ENCODE measurements at regions not wholly inside any gene's neighbourhood (a gene's known extent, or its start where the extent isn't known, plus 50 kb on each side); places are given as distances from the start of the nearest gene placed in this dataset.

- ATAC-seq (ENCODE audit: insufficient read depth, low read depth): no peak
- Histone ChIP-seq H3K79me2 (ENCODE audit: insufficient read depth, low read length) (no peaks in the 10 kb centered on the region), H3K4me3 (ENCODE audit: low read depth in 1 of 2, low read length in 2 of 2) (no peak overlapping the region)
Observed at GRCh38 chr18:77935342-77935741, 685.7 kb downstream of the GALR1 start.

GRCh38 chr18:77940566-77940965, 690.9 kb downstream of the GALR1 start:
- no peak overlapping the region for H3K4me3 ChIP-seq (ENCODE audit: low read depth in 1 of 2, low read length in 2 of 2)
- H3K79me2 ChIP-seq (ENCODE audit: insufficient read depth, low read length): no peaks in the 10 kb centered on the region
- no peaks in the 10 kb centered on the region for H3K4me1 ChIP-seq (ENCODE audit: insufficient read depth, low read length)
- no peak overlapping the region for H3K4me2 ChIP-seq (ENCODE audit: insufficient read depth, low read length)
- TF ChIP-seq CTCF (IDR thresholded peaks at IDR 0.05; ENCODE audit: borderline replicate concordance, extremely low read depth, low read length, poor library complexity, severe bottlenecking) (no peak), EZH2 (IDR thresholded peaks at IDR 0.05; ENCODE audit: borderline replicate concordance, low read depth, low read length, severe bottlenecking) (no peak)
- H4K20me1 ChIP-seq (ENCODE audit: insufficient read depth, low read length): no peaks in the 10 kb centered on the region
- H3K27ac ChIP-seq (ENCODE audit: low read length): no peak overlapping the region
- DNase-seq: no peak
- no peak overlapping the region for H2AFZ ChIP-seq (ENCODE audit: low read depth, low read length)
- no peak overlapping the region for H3K9ac ChIP-seq (ENCODE audit: low read depth, low read length)
- ATAC-seq (ENCODE audit: insufficient read depth, low read depth): no peak
- no peaks in the 10 kb centered on the region for H3K27me3 ChIP-seq (ENCODE audit: insufficient read depth, low read length, poor library complexity)
- no peaks in the 10 kb centered on the region for H3K9me3 ChIP-seq (ENCODE audit: insufficient read depth, low read length, severe bottlenecking)
- H3K36me3 ChIP-seq (ENCODE audit: insufficient read depth, low read length): no peaks in the 10 kb centered on the region

More at GRCh38 chr18:77935342-77935741, 685.7 kb downstream of the GALR1 start:
- TF ChIP-seq CTCF (IDR thresholded peaks at IDR 0.05; ENCODE audit: borderline replicate concordance, extremely low read depth, low read length, poor library complexity, severe bottlenecking): no peak
- no peak for TF ChIP-seq EZH2 (IDR thresholded peaks at IDR 0.05; ENCODE audit: borderline replicate concordance, low read depth, low read length, severe bottlenecking)
- no peaks in the 10 kb centered on the region for H3K4me1 ChIP-seq (ENCODE audit: insufficient read depth, low read length)
- H3K9me3 ChIP-seq (ENCODE audit: insufficient read depth, low read length, severe bottlenecking): no peaks in the 10 kb centered on the region
- no peak overlapping the region for H3K27ac ChIP-seq (ENCODE audit: low read length)
- H3K27me3 ChIP-seq (ENCODE audit: insufficient read depth, low read length, poor library complexity): no peaks in the 10 kb centered on the region
- H2AFZ ChIP-seq (ENCODE audit: low read depth, low read length): no peak overlapping the region
- DNase-seq: no peak
- no peak overlapping the region for H3K4me2 ChIP-seq (ENCODE audit: insufficient read depth, low read length)
- H3K9ac ChIP-seq (ENCODE audit: low read depth, low read length): no peak overlapping the region
- no peaks in the 10 kb centered on the region for H3K36me3 ChIP-seq (ENCODE audit: insufficient read depth, low read length)
- H4K20me1 ChIP-seq (ENCODE audit: insufficient read depth, low read length): no peaks in the 10 kb centered on the region

- no peak overlapping the region for H2AFZ ChIP-seq (ENCODE audit: low read depth, low read length)
Observed at GRCh38 chr18:77944533-77944932, 694.9 kb downstream of the GALR1 start.

More at GRCh38 chr18:77944533-77944932, 694.9 kb downstream of the GALR1 start:
- Histone ChIP-seq H3K4me1 (ENCODE audit: insufficient read depth, low read length) (no peaks in the 10 kb centered on the region), H3K9ac (ENCODE audit: low read depth, low read length) (no peak overlapping the region), H4K20me1 (ENCODE audit: insufficient read depth, low read length) (no peaks in the 10 kb centered on the region), H3K79me2 (ENCODE audit: insufficient read depth, low read length) (no peaks in the 10 kb centered on the region), H3K4me2 (ENCODE audit: insufficient read depth, low read length) (no peak overlapping the region), H3K27ac (ENCODE audit: low read length) (no peak overlapping the region), H3K9me3 (ENCODE audit: insufficient read depth, low read length, severe bottlenecking) (no peaks in the 10 kb centered on the region), H3K27me3 (ENCODE audit: insufficient read depth, low read length, poor library complexity) (peaks cover 4% of the 10 kb centered on the region), H3K36me3 (ENCODE audit: insufficient read depth, low read length) (no peaks in the 10 kb centered on the region), H3K4me3 (ENCODE audit: low read depth in 1 of 2, low read length in 2 of 2) (no peak overlapping the region)
- TF ChIP-seq EZH2 (IDR thresholded peaks at IDR 0.05; ENCODE audit: borderline replicate concordance, low read depth, low read length, severe bottlenecking): no peak
- no peak for TF ChIP-seq CTCF (IDR thresholded peaks at IDR 0.05; ENCODE audit: borderline replicate concordance, extremely low read depth, low read length, poor library complexity, severe bottlenecking)
- ATAC-seq (ENCODE audit: insufficient read depth, low read depth) (no peak), DNase-seq (no peak)

All from DND-41 (cell line).